Astrocyte of the hippocampus (primary cell): ENCODE measurements at regions not wholly inside any gene's neighbourhood (a gene's known extent, or its start where the extent isn't known, plus 50 kb on each side); places are given as distances from the start of the nearest gene placed in this dataset.
"Not testable (repeated sequence)": the region's sequence is repeated elsewhere in the genome, so short reads cannot be mapped to it uniquely, and the experiment has no call there.

Experiments used
- DNase-seq: peaks from one replicate; pipeline ENCODE4 v3.0.0; 2011; ENCODE audit warnings: low read depth, low spot score

DNA sequence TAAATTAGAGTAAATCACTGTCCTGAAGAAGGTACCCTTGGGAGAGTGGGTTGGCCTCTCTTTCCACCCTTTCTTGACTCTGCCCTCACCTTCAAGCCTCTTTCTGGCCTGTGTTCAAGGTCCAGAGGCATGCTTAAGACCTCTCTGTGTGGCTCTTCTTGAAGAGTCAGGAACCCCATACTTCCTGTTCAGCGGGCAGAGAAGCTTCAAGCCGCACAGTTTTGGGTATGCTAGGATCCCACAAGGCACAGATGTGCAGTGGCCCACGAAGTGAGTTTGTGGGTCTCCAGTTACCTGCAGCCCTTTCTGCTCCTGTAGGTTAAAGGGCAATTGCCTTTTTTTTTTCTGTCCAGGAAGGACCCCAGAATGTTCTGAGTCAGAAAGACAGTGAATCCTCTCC is 113.7 kb downstream of the PPIAL4A start:
- not testable (repeated sequence) for DNase-seq

DNA sequence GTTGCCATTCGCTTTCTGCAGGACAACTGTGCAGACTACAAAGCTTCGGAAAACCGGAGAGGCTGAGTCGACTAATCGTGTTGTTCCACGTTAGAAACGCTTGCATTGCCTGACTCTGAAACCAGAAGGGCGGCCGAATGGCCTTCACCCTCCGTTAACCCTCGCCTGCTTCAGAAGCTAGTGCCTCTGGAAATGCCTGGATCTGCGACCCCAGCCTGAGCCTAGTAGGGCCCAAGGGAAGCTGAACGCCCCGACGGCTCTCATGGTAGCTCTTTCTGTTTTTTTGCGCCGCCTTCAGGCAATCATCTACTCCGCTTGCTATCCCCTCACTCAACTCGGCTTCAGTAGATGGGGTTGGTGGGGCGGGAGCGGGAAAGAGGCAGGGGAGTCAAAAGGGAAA is 117.3 kb downstream of the PPIAL4A start:
- DNase-seq = peak; percentile 0

DNA sequence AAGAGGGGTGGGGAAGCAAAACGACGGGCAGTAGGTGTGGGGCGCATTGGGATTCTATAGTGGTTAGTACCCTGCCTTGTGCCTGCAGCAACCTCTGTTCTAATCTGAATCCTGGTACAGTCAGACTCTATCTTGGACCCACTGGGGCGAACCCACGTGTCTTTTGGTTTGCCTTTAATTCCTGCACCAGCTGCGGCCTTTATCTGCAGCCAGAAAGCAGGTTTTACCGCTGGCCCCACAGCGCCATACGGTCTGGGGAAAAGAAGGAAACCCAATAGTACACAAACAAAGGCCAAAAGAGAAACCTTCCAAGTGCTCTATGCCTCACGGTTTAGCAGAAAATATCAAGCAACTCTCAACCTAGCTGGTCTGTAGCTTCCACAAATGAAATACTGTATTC is 118.2 kb downstream of the PPIAL4A start:
- peak; percentile 6 for DNase-seq

DNA sequence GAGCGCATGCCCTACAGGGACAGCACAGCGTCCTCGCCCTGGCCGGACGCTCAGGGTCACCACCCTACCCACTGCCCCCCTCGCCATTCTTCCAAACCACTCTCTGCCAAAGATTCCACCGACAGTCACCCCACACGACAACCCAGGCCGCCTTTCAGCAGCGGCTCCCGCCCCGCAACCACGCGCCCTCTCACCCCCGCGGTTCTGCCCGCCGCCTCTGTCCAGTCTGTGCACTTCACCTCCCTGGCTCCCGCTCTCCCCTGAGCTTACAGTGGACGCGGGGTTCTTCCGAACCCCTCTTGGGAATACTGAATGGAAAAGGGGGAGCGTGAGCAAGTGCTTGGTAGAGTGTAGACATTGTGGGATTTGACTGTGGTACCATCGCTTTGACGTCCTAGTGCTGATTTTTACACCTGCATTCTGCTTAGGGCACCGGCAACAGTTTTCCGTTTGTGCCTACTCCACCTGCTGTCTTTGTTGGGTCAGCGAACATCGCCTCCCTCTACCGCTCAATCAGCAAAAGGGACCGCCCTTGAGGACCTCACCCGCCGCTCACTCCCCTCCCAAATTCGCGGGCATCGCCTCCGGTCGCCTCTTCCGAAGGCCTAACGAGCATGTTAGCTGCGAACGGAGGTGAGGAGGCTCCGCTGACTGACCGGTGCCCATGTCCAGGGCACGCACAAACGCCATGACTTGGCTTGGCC is 119.1 kb downstream of the PPIAL4A start:
- DNase-seq = peak; percentile 0

DNA sequence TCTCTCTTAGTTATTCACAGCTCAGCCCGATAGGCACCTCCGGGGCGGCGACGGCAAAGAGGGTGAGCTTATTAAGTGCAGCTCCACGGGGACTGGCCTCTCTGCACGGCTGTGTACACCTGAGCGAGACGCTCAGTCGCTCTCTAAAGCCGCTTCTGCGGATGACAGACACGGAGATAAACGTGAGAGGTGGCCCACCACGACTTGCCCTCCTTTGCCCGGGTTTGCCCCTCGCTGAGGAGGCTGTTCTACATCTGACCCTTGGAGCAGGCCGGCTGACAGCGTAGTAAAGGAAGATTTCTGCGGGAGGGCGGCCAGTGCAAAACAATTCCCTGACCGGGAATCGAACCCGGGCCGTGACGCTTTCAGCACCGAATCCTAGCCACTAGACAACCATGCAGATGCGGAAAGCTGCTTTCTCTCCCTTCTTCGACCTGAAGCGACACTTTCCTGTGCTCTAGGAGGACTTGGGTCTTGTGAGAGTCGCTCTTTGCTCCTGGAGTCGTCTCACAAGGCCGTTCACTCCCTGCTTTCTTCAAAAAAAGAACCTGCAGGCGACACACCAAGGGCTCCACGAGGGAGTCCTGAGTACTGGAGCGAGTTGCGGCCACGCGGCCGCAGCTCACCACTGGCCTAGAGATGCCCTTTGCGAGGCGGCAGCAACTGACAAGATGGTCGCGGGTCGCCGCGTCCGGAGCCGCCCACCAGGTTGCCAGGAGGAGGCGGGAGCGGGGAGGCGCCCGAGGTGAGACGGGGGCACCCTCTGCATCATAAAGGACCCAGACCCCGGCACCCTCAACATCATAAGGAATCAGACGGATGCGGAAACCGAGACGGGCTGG is 119.9 kb downstream of the PPIAL4A start:
- DNase-seq = peak; percentile 12

DNA sequence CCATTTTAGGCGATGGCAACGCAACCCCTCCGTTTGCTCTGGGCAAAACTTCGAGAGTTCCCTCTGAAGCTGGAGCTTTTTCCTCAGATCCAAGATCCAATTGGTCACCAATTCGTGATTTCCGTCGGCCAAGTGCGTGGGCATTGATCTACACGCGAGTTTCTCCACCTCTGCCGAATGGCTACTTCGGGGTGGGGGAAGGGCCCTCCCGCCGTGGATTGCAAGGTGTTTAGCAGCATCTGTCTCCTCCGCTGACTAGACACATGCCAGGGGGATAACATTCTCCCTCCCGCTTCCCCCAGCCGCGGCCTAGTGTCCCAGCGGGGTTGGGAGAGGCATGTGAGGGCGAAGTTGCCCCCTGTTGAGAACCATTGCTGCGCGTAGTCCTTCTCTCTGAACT is 120.6 kb downstream of the PPIAL4A start:
- DNase-seq = not testable (repeated sequence)

DNA sequence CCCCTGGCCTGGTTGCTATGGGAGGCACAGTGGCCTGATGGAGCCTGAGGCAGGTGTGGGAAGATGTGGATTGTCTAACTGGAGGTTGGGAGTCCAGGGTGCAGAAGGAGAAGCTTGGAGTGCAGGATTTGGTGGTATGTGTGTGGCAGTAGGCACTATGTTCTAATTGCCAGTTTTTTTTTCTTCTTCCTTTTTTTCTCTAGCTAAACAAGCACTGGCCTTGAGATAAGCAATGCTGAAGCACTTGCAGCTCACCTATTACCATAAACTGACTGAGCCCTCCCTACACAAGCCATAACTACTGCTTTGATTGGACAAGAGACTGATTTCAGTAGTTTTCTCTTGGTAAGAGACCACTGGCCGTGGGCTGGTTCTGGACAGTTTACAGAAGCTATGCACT is 123.6 kb downstream of the PPIAL4A start:
- not testable (repeated sequence) for DNase-seq

DNA sequence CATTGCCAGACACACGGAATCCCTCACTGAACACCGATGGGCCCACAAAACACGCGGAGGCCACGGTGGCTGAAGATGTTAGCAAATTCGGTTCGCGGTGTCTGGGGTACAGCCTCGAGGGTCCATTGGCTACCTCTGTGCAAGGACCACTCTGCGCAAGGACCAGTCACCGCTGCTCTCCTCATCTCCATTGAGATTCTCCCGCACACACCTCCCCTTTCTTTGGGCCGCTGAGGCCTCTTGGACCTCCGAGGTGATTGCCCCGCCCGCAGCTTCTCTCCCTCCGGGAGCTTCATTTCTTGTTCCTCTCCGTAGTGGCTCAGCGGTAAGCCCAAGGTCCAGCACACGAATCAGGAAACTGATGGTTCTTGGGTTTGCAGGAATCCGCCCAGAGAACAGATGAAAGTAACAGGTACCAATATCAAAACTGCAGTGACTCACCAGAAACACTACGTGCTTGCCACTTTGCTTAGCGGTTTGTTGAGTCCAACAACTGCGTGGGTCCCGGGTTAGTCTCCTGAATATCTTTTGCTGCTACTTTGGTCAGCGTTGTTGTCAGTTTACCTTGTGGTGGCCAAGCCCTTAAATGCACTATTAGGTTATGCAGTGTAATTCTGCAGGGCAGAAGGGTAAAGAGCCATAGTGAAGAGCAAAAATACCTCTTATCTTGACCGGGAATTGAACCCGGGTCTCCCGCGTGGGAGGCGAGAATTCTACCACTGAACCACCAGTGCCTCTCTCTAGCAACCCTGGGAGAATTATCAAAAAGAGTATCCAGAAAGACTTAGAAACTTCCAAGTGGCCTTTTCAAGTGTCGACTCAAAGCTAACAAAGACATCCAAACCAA is 126.8 kb downstream of the PPIAL4A start:
- DNase-seq = peak; percentile 87

DNA sequence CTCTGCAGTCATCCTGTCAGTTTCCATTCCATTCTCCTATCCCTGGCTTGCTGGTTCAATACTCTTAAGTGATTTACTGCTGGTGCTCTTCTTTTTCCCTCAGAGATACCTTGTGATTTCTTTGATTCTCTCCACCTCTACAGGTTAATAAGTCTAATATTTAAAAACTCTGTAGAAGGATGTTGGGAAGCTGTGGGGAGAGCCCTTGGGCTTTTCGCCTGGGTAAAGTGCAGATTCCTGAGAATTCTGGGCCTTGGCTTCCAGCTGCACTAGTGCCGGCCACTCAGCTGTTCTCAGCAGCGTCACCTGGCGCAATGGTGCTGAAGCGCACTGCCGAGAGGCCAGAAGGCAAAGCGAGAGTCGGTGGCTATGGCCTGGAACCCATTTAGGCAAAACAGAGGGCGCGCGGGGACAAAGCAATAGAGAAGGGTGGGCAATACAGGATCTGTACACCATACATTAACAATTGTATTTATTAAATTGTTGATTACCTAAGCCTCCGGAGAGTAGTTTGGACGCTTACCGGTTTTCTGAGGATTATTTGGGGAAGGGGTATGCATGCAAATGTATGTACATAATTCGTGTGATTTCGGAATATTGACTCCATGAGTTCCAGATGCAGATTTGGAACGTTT is 130.3 kb downstream of the PPIAL4A start:
- peak; percentile 0 for DNase-seq

DNA sequence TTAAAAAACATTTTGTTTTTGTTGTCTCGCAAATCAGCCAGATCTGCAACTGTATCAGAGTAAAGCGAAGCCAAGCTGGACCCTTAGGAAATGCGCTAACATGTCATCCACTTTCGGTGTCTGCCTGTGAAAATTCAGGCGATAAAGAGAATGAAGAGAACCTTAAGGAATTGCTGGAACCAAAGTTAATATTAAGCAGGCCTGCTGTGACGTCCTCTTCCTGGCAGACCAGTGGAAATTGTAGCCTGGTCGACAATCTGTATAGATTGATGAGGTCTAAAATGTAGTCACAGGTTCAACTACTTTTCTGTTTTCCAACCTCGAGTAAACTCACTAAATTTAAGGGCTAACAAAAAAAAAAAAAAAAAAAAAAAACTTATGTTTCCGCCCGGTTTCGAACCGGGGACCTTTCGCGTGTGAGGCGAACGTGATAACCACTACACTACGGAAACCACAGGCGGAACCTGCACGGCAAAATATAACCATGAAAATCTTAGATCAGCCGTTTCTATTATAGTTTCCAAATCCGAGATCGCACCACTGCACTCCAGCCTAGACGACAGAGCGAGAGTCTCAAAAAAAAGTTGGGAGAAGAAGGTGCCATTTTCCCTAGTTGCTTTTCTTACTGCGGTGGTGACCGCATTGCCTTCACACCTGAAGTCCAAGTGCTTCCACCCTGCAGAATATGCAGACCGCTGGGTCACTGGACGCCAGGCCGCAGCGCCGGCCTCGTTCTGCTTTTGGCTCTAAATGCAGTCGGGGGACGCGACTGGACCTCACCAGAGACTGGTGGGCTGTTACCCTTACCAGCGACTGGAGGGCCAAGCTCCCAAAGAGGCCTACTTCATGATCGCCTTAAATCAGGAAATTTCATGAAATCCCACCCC is 131.0 kb downstream of the PPIAL4A start:
- peak; percentile 71 for DNase-seq

DNA sequence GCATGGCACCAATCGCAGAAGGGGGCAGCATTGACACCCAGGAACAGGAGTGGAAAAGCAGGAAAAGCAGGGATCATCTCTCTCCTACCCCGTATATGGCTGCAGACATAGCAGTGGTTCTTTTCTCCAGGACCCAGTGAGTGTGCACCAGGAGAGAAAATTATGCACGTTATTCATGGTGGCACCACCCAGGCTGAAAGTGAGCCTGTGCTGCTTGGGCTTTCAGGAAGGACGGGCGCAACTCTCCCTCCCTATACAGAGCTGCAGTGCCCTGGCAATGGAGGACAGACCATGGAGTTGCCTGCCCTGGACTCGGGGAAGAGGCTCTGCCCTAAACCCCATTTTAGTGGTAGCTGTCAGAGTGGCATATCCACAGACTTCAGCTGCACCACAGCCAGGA is 132.1 kb downstream of the PPIAL4A start:
- peak; percentile 0 for DNase-seq

DNA sequence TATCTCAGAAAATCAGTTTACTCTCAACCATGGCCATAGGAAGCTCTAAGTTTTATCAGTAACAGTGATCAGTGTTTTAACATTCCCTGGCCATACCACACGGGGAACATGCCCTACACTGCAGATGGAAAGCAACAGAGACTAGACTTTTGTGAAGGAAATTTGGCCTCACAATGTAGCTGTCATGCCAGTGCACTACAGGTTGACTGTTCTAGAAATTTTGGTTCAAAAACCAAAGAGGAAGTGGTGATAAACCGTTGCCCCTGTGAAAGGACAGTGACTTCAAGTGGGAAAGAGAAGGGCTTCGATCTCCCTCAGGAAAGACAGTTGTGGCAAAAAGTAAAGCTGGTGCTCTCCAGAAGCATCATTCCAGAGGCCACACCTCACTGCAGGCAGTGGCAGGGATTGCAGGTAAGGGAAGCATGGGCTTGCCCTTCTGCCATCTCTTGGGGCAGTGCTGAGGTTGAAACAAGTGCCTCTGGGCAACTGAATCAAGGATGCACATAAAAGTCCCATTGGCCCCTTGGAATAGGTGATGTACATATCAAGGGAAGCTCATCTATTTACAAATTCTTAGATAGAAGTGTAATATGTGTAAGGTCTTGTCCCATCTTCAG is 143.4 kb downstream of the PPIAL4A start:
- DNase-seq = not testable (repeated sequence)

DNA sequence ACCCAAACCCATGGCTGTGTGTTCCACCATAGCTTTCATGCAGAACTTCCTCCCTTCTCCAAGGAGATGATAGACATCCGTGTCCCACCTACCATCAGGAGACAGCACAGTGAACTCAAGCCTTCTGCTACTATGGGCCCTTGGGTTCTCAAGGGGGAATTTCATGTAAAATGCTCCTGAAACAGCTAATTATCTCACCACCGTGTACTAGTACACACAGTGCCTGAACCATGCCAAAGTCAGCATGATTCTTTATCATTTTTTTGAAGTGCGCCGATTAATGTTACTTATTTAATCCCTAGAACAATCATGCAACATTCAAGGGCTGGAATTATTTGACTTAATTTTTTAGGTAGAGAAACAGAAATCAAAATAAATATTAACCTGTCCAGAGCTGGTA is 147.2 kb downstream of the PPIAL4A start:
- not testable (repeated sequence) for DNase-seq

DNA sequence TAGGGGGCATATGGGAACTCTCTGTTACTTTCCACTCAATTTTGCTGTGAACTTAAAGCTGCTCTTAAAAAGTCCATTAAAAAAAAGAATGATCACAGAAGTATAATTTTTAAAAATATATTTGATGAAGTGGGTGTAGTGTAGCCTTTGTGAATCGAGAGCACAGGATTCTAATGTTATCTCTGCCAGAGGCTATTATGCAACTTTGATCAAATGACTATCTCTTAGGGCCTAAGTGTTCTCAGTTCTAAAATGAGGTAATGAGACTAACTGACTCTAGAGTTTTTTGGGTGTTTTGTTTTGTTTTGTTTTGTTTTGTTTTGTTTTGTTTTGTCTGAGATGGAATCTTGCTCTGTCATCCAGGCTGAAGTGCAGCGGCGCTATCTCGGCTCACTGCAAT is 143.2 kb downstream of the FAM72B start:
- not testable (repeated sequence) for DNase-seq

DNA sequence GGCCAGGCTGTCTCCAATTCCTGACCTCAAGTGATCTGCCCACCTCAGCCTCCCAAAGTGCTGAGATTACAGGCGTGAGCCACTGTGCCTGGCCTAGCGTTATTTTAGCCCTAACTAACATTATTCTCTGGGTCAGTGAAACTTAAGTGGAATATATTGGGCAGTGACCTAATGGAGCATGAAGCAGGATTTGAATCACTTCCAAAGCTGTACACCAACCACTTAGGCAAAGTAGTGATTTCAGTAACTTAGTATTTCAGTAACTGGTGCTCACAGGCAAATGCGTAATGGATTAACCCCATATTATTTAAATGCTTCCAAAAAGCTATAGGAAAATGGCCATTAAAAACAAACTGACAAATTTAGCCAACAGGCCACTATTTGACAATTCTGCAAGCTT is 142.6 kb downstream of the FAM72B start:
- DNase-seq = peak; percentile 0

DNA sequence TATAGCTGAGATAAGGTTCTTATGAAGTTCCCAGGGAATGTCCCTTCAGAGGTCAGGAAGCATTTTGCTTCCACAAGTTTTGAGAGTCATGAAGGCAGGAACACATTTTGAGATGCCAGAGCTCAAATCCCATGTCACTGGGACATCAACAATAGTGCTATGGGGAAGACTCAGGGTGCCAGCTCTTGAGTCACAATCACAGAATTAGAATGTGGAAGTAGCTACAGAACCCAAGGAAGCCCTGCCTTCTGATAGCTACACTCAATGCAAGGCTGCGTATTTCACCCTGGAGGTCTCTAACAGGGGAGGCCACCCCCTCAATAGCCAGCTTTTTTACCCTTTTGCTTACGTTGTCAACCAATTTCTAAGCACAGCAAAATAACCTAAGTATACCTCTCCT is 141.3 kb downstream of the FAM72B start:
- not testable (repeated sequence) for DNase-seq

DNA sequence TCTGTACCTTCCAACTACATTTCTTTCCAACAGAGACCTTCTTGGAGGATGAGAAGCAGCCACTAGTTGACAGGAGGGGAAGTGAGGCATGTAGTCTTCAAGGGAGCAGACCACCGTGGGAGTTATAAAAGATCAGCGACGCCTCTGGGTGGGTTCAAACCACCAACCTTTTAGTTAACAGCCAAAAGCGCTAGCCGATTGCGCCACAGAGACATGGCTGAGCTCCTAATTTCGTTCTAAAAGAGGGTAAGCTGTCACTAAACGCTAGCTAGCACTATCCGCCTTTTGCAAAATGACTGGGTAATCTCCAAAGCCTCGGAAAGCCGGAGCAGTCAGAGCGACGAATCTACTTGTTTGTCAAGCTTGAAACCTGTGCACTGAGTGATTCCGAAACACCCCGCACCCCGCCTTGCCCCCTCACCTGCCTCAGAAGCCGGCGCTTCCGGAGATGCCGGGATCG is 135.8 kb downstream of the FAM72B start:
- not testable (repeated sequence) for DNase-seq

DNA sequence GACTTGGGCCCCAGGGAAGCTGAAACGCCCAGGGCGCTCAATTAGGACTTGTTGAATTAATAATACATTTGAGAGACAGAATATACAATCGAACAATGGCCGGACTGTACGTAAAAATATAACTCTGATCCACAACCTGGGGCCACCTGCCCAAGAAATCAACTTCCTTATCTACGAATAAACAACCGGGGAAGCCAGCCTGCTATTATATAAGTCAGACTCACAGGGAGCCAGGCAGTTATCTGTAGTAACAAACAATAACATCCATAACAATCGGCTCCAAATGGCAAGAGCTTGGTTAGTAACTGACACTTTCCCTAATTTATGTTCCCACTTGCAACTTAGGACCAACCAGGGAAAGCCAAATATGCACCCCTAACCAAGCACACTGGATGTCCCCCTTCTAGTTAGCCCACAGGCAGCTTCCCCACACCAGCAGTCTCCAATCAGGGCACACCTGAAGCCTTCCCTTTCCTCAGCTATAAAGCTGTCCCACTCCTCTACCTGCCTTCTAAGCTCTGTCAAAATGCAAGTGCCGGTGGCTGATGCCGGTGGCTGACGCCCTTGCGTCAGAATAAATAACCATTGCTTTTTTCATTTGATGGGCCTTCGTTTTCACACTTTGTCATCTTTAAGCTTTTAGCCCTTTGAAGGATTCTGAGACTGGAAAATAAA is 135.2 kb downstream of the FAM72B start:
- not testable (repeated sequence) for DNase-seq

DNA sequence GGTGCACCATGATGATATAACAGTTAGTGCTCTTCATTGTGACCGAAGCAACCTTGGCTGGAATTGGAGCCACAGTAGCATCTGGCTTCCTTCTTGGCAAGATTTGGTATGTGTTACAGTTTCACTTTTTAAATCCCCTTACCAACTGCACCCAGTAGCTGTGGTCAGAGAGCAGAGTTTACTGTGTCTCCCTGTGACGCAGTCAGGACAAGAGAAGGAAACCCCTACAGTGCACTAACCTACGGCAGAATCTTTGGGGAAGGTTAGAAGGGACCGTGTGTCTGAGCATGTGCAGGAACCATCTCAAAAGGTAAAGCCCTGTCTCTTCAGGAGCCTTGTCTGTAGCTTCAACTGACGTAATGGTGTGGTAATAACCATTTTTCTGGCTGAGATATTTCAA is 134.0 kb downstream of the FAM72B start:
- DNase-seq = not testable (repeated sequence)
